ENCODE measurements at regions not wholly inside any gene's neighbourhood (a gene's known extent, or its start where the extent isn't known, plus 50 kb on each side); places are given as distances from the start of the nearest gene placed in this dataset.

- TF ChIP-seq CTCF (IDR thresholded peaks at IDR 0.05; ENCODE audit: insufficient read depth, low read length, poor library complexity, severe bottlenecking) = no peak
- TF ChIP-seq EZH2phosphoT487 (conservative IDR thresholded peaks at IDR 0.05; ENCODE audit: low read length) = no peak
Measured at GRCh38 chr6:165723326-165723725, 60.3 kb upstream of the PDE10A start.

All from SU-DHL-6 (cell line).